Lung (tissue), 11 donors: ENCODE measurements at regions not wholly inside any gene's neighbourhood (a gene's known extent, or its start where the extent isn't known, plus 50 kb on each side); places are given as distances from the start of the nearest gene placed in this dataset.

Experiments
- ATAC-seq: fragments of 200-7000 bp; cut with Tn5 transposase; one replicate; pipeline ENCODE4 v1.9.1; 2020; ENCODE audit warnings: moderate number of reproducible peaks; ENCODE audit not compliant: insufficient read depth, low FRiP score
- DNase-seq, 3 donors: peaks; one replicate each; pipeline ENCODE4 v3.0.0-alpha.2; 2013 to 2017
- H3K27ac ChIP-seq, 2 donors: one replicate each; pipeline ENCODE4 v1.5.1; 2013; ENCODE audit warnings: mild to moderate bottlenecking in 2 of 2, moderate library complexity in 2 of 2, control low read depth in 1 of 2, inconsistent platforms in 1 of 2, low read depth in 1 of 2, low read length in 1 of 2
- H3K27me3 ChIP-seq, 3 donors: one replicate each; pipeline ENCODE4 v1.5.1; 2013; ENCODE audit warnings: low read length in 2 of 3; ENCODE audit not compliant: control insufficient read depth in 3 of 3, insufficient read depth in 3 of 3
- H3K36me3 ChIP-seq, 4 donors: one replicate each; pipeline ENCODE4 v1.5.1; 2013; ENCODE audit warnings: low read length in 4 of 4, mild to moderate bottlenecking in 1 of 4, moderate library complexity in 1 of 4; ENCODE audit not compliant: control insufficient read depth in 4 of 4, insufficient read depth in 4 of 4
- H3K4me1 ChIP-seq, 5 donors: one replicate each; pipeline ENCODE4 v1.5.1; 2013; ENCODE audit warnings: low read length in 5 of 5, mild to moderate bottlenecking in 2 of 5, moderate library complexity in 1 of 5; ENCODE audit not compliant: control insufficient read depth in 5 of 5, insufficient read depth in 5 of 5
- H3K4me3 ChIP-seq: one replicate; pipeline ENCODE4 v1.5.1; 2013; ENCODE audit warnings: mild to moderate bottlenecking, control low read depth, moderate library complexity
- H3K9ac ChIP-seq, 2 donors: one replicate each; pipeline ENCODE4 v1.5.1; 2013; ENCODE audit warnings: low read length in 2 of 2, control low read depth in 1 of 2; ENCODE audit not compliant: insufficient read depth in 1 of 2
- H3K9me3 ChIP-seq, 4 donors: one replicate each; pipeline ENCODE4 v1.5.1; 2013; ENCODE audit warnings: low read length in 3 of 4, mild to moderate bottlenecking in 1 of 4, moderate library complexity in 1 of 4; ENCODE audit not compliant: control insufficient read depth in 4 of 4, insufficient read depth in 3 of 4
- CTCF ChIP-seq: IDR thresholded peaks from 2 replicates; pipeline ENCODE4 v1.5.1; 2012; ENCODE audit warnings: mild to moderate bottlenecking; ENCODE audit errors: control extremely low read depth, extremely low read depth
- WGBS, 2 donors: extraction: QIAGEN DNeasy Blood & Tissue Kit; methylation state at CpG; one replicate each; pipeline ENCODE4 v1.1.7; 2013; 5-methylcytosine and 5-hydroxymethylcytosine counted together
- donor health status: control.
- donor health status: control.
- donor health status: Bipolar disorder and iron deficiency.
- donor health status: healthy.
- donor health status: DM: yes; HTN: yes; CAD: no.

- peak; percentile 62 to 90 (median 75) for DNase-seq
- no peak overlapping the region for H3K4me3 ChIP-seq
- no peak for TF ChIP-seq CTCF
Measured at GRCh38 chr10:62996925-62997324, 136.2 kb upstream of the NRBF2 start.

GRCh38 chr10:62996516-62996915 lies 136.6 kb upstream of the NRBF2 start:
- WGBS, 2 donors: 4 to 24% methylated on average over 1 of the region's 1 CpG

More at GRCh38 chr10:62996925-62997324, 136.2 kb upstream of the NRBF2 start:
- peaks cover 0 to 2% (median 0%) of the 10 kb centered on the region in 3 donors for H3K27me3 ChIP-seq
- ATAC-seq: no peak
- no peak overlapping the region for H3K9ac ChIP-seq
- WGBS, 2 donors: 52 to 72% methylated on average over 3 of the region's 3 CpGs
- H3K27ac ChIP-seq: no peak overlapping the region
- H3K36me3 ChIP-seq: no peaks in the 10 kb centered on the region
- no peaks in the 10 kb centered on the region for H3K9me3 ChIP-seq
- peaks cover 0 to 25% (median 3%) of the 10 kb centered on the region in 5 donors for H3K4me1 ChIP-seq

GRCh38 chr10:62993121-62993520 lies 140.0 kb upstream of the NRBF2 start:
- DNase-seq: no peak

More at GRCh38 chr10:62996516-62996915, 136.6 kb upstream of the NRBF2 start:
- ATAC-seq: no peak
- no peaks in the 10 kb centered on the region for H3K27me3 ChIP-seq
- H3K4me3 ChIP-seq: no peak overlapping the region
- DNase-seq: peak in 1 of 3 donors; percentile 53
- no peak overlapping the region for H3K27ac ChIP-seq
- H3K4me1 ChIP-seq: peaks cover 0 to 25% (median 3%) of the 10 kb centered on the region in 5 donors
- H3K9me3 ChIP-seq: no peaks in the 10 kb centered on the region
- H3K9ac ChIP-seq: no peak overlapping the region
- no peaks in the 10 kb centered on the region for H3K36me3 ChIP-seq
- no peak for TF ChIP-seq CTCF

More at GRCh38 chr10:62993121-62993520, 140.0 kb upstream of the NRBF2 start:
- Histone ChIP-seq H3K9me3 (no peaks in the 10 kb centered on the region), H3K9ac (no peak overlapping the region), H3K27ac (no peak overlapping the region), H3K27me3 (no peaks in the 10 kb centered on the region), H3K4me3 (no peak overlapping the region), H3K4me1 (peaks cover 0 to 25% (median 3%) of the 10 kb centered on the region in 5 donors), H3K36me3 (no peaks in the 10 kb centered on the region)
- TF ChIP-seq CTCF: no peak
- no peak for ATAC-seq
